ENCODE measurements at regions not wholly inside any gene's neighbourhood (a gene's known extent, or its start where the extent isn't known, plus 50 kb on each side); places are given as distances from the start of the nearest gene placed in this dataset.

DNA sequence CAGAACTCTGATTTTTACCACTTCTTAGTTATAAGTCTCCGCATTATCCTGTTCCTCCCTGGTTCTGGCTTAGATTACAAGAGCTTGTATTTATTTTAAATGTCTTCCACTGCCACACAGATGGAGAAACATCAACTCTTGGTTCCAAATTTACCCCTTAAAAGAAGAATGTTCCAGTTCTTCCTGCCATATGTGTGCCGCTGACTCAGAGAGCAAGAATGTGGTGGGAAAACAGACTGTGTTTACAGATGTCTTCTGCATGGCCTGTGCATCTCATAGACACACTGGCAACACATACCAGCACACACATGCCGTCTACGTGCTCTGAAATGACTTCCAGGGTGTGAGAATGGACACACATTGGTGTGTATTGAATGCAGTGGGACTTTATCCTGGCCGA, 383.0 kb downstream of the LRIG3 start:
- peaks cover 0 to 37% (median 13%) of the 10 kb centered on the region in 4 donors for H3K4me1 ChIP-seq
- H3K27me3 ChIP-seq = no peaks in the 10 kb centered on the region
- H3K9me3 ChIP-seq = no peaks in the 10 kb centered on the region
- DNase-seq = no peak
- TF ChIP-seq, protein P1, sequence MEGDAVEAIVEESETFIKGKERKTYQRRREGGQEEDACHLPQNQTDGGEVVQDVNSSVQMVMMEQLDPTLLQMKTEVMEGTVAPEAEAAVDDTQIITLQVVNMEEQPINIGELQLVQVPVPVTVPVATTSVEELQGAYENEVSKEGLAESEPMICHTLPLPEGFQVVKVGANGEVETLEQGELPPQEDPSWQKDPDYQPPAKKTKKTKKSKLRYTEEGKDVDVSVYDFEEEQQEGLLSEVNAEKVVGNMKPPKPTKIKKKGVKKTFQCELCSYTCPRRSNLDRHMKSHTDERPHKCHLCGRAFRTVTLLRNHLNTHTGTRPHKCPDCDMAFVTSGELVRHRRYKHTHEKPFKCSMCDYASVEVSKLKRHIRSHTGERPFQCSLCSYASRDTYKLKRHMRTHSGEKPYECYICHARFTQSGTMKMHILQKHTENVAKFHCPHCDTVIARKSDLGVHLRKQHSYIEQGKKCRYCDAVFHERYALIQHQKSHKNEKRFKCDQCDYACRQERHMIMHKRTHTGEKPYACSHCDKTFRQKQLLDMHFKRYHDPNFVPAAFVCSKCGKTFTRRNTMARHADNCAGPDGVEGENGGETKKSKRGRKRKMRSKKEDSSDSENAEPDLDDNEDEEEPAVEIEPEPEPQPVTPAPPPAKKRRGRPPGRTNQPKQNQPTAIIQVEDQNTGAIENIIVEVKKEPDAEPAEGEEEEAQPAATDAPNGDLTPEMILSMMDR (IDR thresholded peaks at IDR 0.05) = no peak
- intact Hi-C loops (cut with DNase I; ENCODE audit: low total_unique reads) = loop anchor here (5.0 kb wide), 1 partner anchor 380 kb away; no protein-coding TSS in a partner anchor
- no peak overlapping the region for H3K4me3 ChIP-seq
- no peaks in the 10 kb centered on the region for H3K36me3 ChIP-seq
- H3K27ac ChIP-seq = peak overlapping the region; percentile 9 to 57

GRCh38 chr12:58539295-58539694, 381.0 kb downstream of the LRIG3 start:
- H3K4me3 ChIP-seq = no peak overlapping the region
- no peaks in the 10 kb centered on the region for H3K27me3 ChIP-seq
- intact Hi-C loops (cut with DNase I; ENCODE audit: low total_unique reads) = loop anchor here (5.0 kb wide), 1 partner anchor 378 kb away; no protein-coding TSS in a partner anchor
- DNase-seq = no peak
- H3K4me1 ChIP-seq = peaks cover 0 to 37% (median 13%) of the 10 kb centered on the region in 4 donors
- no peaks in the 10 kb centered on the region for H3K36me3 ChIP-seq
- peak overlapping the region in 1 of 2 donors; percentile 35 for H3K27ac ChIP-seq
- TF ChIP-seq, protein P1 (IDR thresholded peaks at IDR 0.05) = no peak
- no peaks in the 10 kb centered on the region for H3K9me3 ChIP-seq

GRCh38 chr12:58540480-58541299, 379.6 kb downstream of the LRIG3 start:
- TF ChIP-seq, protein P1 (IDR thresholded peaks at IDR 0.05) = peak; percentile 77 to 90
- no peaks in the 10 kb centered on the region for H3K36me3 ChIP-seq
- DNase-seq = peak; percentile 67 to 81
- H3K27ac ChIP-seq = peak overlapping the region; percentile 35 to 41
- no peaks in the 10 kb centered on the region for H3K9me3 ChIP-seq
- no peak overlapping the region for H3K4me3 ChIP-seq
- intact Hi-C loops (cut with DNase I; ENCODE audit: low total_unique reads) = loop anchor here (5.0 kb wide), 1 partner anchor 612 kb away; no protein-coding TSS in a partner anchor
- H3K4me1 ChIP-seq = peaks cover 0 to 37% (median 13%) of the 10 kb centered on the region in 4 donors
- H3K27me3 ChIP-seq = no peaks in the 10 kb centered on the region

DNA sequence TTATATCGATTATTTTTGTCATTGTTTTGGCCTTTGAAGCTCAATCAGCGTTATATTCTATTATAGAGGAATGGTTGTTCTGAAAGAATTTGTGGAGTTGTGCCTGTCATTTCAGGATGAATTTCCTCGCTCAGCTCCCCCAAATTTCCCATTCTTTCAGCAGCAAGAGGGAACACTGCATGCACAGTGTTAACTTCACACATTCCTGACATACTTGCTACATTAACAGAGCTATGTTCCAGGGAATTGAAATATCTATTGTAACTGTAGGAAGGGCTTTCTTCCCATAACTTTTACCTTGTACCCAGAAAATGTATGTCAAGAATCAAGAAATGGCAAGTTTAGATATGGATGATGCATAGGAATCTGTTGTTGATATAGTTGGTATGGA, 379.0 kb downstream of the LRIG3 start:
- no peaks in the 10 kb centered on the region for H3K36me3 ChIP-seq
- no peaks in the 10 kb centered on the region for H3K9me3 ChIP-seq
- no peak overlapping the region for H3K27ac ChIP-seq
- TF ChIP-seq, protein P1 (IDR thresholded peaks at IDR 0.05) = no peak
- no peaks in the 10 kb centered on the region for H3K27me3 ChIP-seq
- peaks cover 0 to 36% (median 11%) of the 10 kb centered on the region in 4 donors for H3K4me1 ChIP-seq
- H3K4me3 ChIP-seq = no peak overlapping the region
- no peak for DNase-seq
- intact Hi-C loops (cut with DNase I; ENCODE audit: low total_unique reads) = loop anchor here (5.0 kb wide), 1 partner anchor 611 kb away; no protein-coding TSS in a partner anchor

DNA sequence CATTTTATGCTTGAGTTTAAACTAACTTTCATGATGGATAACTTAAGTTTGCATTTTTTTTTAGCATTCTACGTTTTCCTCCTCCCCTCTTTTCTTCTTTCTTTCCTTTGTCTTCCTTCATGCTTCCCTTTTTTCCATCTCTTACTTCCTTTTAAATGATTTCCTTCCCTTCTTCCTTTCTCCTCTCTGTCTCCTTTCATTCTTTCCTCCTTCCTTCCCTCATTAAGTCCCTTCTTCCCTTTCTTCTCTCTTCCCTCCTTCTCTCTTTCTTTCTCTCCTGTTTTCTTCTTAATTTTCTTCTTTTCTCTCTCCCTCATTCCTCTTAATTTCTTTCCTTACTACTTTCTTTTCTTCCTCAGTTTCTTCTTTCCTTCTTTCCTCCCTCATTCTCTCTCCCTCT, 376.0 kb downstream of the LRIG3 start:
- no peak overlapping the region for H3K4me3 ChIP-seq
- intact Hi-C loops (cut with DNase I; ENCODE audit: low total_unique reads) = loop anchor here (5.0 kb wide), 1 partner anchor 608 kb away; no protein-coding TSS in a partner anchor
- H3K4me1 ChIP-seq = peaks cover 0 to 21% (median 2%) of the 10 kb centered on the region in 4 donors
- H3K27ac ChIP-seq = no peak overlapping the region
- DNase-seq = no peak
- TF ChIP-seq, protein P1 (IDR thresholded peaks at IDR 0.05) = no peak
- no peaks in the 10 kb centered on the region for H3K36me3 ChIP-seq
- H3K9me3 ChIP-seq = no peaks in the 10 kb centered on the region
- H3K27me3 ChIP-seq = no peaks in the 10 kb centered on the region
